Heart left ventricle (tissue), 16 donors: ENCODE measurements at regions not wholly inside any gene's neighbourhood (a gene's known extent, or its start where the extent isn't known, plus 50 kb on each side); places are given as distances from the start of the nearest gene placed in this dataset.
A peak's percentile ranks its signal among the peaks of the same experiment; 100 is the strongest.

ENCODE experiments used
- ATAC-seq, 4 donors: fragments of 200-7000 bp; cut with Tn5 transposase; one replicate each; pipeline ENCODE4 v1.9.1; 2020 to 2022; ENCODE audit warnings: moderate library complexity in 4 of 4, mild to moderate bottlenecking in 3 of 4, moderate number of reproducible peaks in 1 of 4
- DNase-seq, 5 donors: peaks; one replicate each; pipeline ENCODE4 v3.0.0-alpha.2; 2020
- H3K27ac ChIP-seq, 12 donors: fragments of 200-600 bp; sonication (generic) in 4 of 12; one replicate each; pipeline versions ENCODE4 v1.5.0 to v1.8.0; 2016 to 2022; ENCODE audit warnings: mild to moderate bottlenecking in 2 of 12
- H3K27me3 ChIP-seq, 9 donors: fragments of 200-600 bp; sonication (generic) in 2 of 9; one replicate each; pipeline versions ENCODE4 v1.5.1 to v1.8.0; 2016 to 2022; ENCODE audit warnings: mild to moderate bottlenecking in 3 of 9
- H3K36me3 ChIP-seq, 9 donors: fragments of 200-600 bp; sonication (generic) in 2 of 9; one replicate each; pipeline versions ENCODE4 v1.5.0 to v1.8.0; 2018 to 2022; ENCODE audit warnings: mild to moderate bottlenecking in 2 of 9
- H3K4me1 ChIP-seq, 12 donors: fragments of 200-600 bp; sonication (generic) in 4 of 12; one replicate each; pipeline versions ENCODE4 v1.5.0 to v1.8.0; 2016 to 2022; ENCODE audit warnings: mild to moderate bottlenecking in 3 of 12
- H3K4me3 ChIP-seq, 12 donors: fragments of 200-600 bp; sonication (generic) in 4 of 12; one replicate each; pipeline versions ENCODE4 v1.5.0 to v1.8.0; 2017 to 2022; ENCODE audit warnings: mild to moderate bottlenecking in 9 of 12, moderate library complexity in 4 of 12
- H3K9me3 ChIP-seq, 12 donors: fragments of 200-600 bp; sonication (generic) in 4 of 12; one replicate each; pipeline versions ENCODE4 v1.5.0 to v1.8.0; 2016 to 2022; ENCODE audit warnings: mild to moderate bottlenecking in 1 of 12
- CTCF ChIP-seq, 12 donors: fragments of 200-600 bp; sonication (generic) in 4 of 12; IDR thresholded peaks; one replicate each; pipeline versions ENCODE4 v1.5.0 to v1.8.0; 2018 to 2022; ENCODE audit warnings: antibody characterized with exemption in 12 of 12, mild to moderate bottlenecking in 5 of 12
- POLR2A ChIP-seq, 2 donors: fragments of 450-650 bp; IDR thresholded peaks; one replicate each; pipeline ENCODE4 v1.6.1; 2017; ENCODE audit warnings: antibody characterized with exemption in 2 of 2, mild to moderate bottlenecking in 2 of 2, moderate library complexity in 2 of 2
- WGBS, 4 donors: extraction: QIAGEN DNeasy Blood & Tissue Kit in 2 of 4; methylation state at CpG; one replicate each; pipeline versions ENCODE4 v1.1.5 to v1.1.7; 2013 to 2018; 5-methylcytosine and 5-hydroxymethylcytosine counted together
- intact Hi-C, 10 donors: fragments of 100-400 bp; cut with DNase I; formaldehyde crosslinking; loops; one replicate each; pipeline versions ENCODE4 v1.11.1 to v1.14.2; 2022
- donor health status: ischemic (EF 13 %, LVEDD 7.1; RV severe dilation, severe dysfunction).
- donor health status: healthy with polysubstance abuse.
- donor health status: DM: no; HTN: yes; CAD: no.
- donor health status: DM: no; HTN: no; CAD: no.
- donor health status: ischemic (EF 25% LVEDD 6.9; RV normal size, moderate dysfunction).
- donor health status: ischemic (EF 25% LVEDD 5.7; RV mildly dilated, moderate dysfunction).
- donor health status: healthy.
- donor health status: DM: yes; HTN: yes; CAD: no.
- donor health status: ischemic (EF 35%, LVEDD 5.7; RV mildly dilated, moderate dysfunction).
- donor health status: nonischemic (EF 11% LVEDD 7.7; RV severe dilation, severe dysfunction).
- donor health status: DM: yes; HTN: yes; CAD: no.
- donor health status: PGD.
- donor health status: ischemic (EF 29% LVEDD 5.4; RV normal size, mild dysfunction).
- donor health status: nonischemic (EF 23%, LVEDD 6.1; RV moderate dilation, normal function).

GRCh38 chr6:115782612-115783011 lies 278.1 kb downstream of the FRK start:
- Histone ChIP-seq H3K36me3 (no peaks in the 10 kb centered on the region), H3K27me3 (no peaks in the 10 kb centered on the region), H3K9me3 (no peaks in the 10 kb centered on the region), H3K4me1 (no peaks in the 10 kb centered on the region), H3K4me3 (no peak overlapping the region), H3K27ac (no peak overlapping the region)
- WGBS, 4 donors = 71 to 82% (median 75%) methylated on average over 3 of the region's 3 CpGs
- TF ChIP-seq CTCF (IDR thresholded peaks at IDR 0.05) (no peak), POLR2A (IDR thresholded peaks at IDR 0.05) (no peak)
- no peak for ATAC-seq
- intact Hi-C loops = no loop called here
- no peak for DNase-seq

- 43 to 54% (median 45%) methylated on average over 3 of the region's 3 CpGs for WGBS, 4 donors
- ATAC-seq = no peak
- intact Hi-C loops = no loop called here
- H3K4me1 ChIP-seq = no peaks in the 10 kb centered on the region
- no peaks in the 10 kb centered on the region for H3K36me3 ChIP-seq
- H3K9me3 ChIP-seq = no peaks in the 10 kb centered on the region
- no peak overlapping the region for H3K4me3 ChIP-seq
- TF ChIP-seq POLR2A (IDR thresholded peaks at IDR 0.05) (no peak), CTCF (IDR thresholded peaks at IDR 0.05) (no peak)
- H3K27me3 ChIP-seq = no peaks in the 10 kb centered on the region
- H3K27ac ChIP-seq = no peak overlapping the region
- no peak for DNase-seq
These were observed 286.9 kb downstream of the FRK start for GRCh38 chr6:115773741-115774140.

GRCh38 chr6:115770851-115771250 lies 289.8 kb downstream of the FRK start:
- no peaks in the 10 kb centered on the region for H3K36me3 ChIP-seq
- peak in 1 of 5 donors; percentile 43 for DNase-seq
- no peaks in the 10 kb centered on the region for H3K27me3 ChIP-seq
- TF ChIP-seq CTCF (IDR thresholded peaks at IDR 0.05) (no peak), POLR2A (IDR thresholded peaks at IDR 0.05) (no peak)
- H3K4me3 ChIP-seq = no peak overlapping the region
- H3K27ac ChIP-seq = no peak overlapping the region
- 75 to 85% (median 78%) methylated on average over 7 of the region's 7 CpGs for WGBS, 4 donors
- ATAC-seq = no peak
- no peaks in the 10 kb centered on the region for H3K4me1 ChIP-seq
- intact Hi-C loops = no loop called here
- no peaks in the 10 kb centered on the region for H3K9me3 ChIP-seq

- TF ChIP-seq POLR2A (IDR thresholded peaks at IDR 0.05) (no peak), CTCF (IDR thresholded peaks at IDR 0.05) (no peak)
- Histone ChIP-seq H3K4me3 (no peak overlapping the region), H3K27me3 (no peaks in the 10 kb centered on the region), H3K36me3 (no peaks in the 10 kb centered on the region), H3K27ac (no peak overlapping the region), H3K4me1 (no peaks in the 10 kb centered on the region), H3K9me3 (peaks cover 0 to 2% (median 0%) of the 10 kb centered on the region in 12 donors)
- no peak for DNase-seq
- intact Hi-C loops = no loop called here
- no peak for ATAC-seq
These were observed 292.2 kb downstream of the FRK start for GRCh38 chr6:115768500-115768899.
